ENCODE measurements at regions not wholly inside any gene's neighbourhood (a gene's known extent, or its start where the extent isn't known, plus 50 kb on each side); places are given as distances from the start of the nearest gene placed in this dataset.

DNA sequence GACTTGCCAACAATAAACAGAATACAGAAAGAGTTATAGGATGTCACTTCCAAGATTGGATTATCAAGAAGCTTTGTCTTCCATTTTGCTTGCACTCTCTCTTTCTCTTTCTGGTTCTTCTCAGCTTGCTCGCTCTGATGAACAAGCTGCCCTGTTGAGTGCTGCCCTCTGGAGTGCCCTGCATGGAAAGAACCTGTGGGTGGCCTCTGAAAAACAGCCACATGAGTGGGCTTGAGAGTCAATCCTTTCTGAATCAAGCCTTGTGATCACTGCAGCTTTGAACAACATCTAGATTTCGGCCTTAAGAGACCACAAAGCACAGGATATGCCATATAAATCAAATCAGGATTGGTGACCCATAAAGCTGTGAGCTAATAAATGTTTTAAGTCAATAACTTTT, 185.1 kb downstream of the KIF2B start:
- no peak for TF ChIP-seq EZH2 (IDR thresholded peaks at IDR 0.05; ENCODE audit: borderline replicate concordance, low read length)
- TF ChIP-seq, protein P1, sequence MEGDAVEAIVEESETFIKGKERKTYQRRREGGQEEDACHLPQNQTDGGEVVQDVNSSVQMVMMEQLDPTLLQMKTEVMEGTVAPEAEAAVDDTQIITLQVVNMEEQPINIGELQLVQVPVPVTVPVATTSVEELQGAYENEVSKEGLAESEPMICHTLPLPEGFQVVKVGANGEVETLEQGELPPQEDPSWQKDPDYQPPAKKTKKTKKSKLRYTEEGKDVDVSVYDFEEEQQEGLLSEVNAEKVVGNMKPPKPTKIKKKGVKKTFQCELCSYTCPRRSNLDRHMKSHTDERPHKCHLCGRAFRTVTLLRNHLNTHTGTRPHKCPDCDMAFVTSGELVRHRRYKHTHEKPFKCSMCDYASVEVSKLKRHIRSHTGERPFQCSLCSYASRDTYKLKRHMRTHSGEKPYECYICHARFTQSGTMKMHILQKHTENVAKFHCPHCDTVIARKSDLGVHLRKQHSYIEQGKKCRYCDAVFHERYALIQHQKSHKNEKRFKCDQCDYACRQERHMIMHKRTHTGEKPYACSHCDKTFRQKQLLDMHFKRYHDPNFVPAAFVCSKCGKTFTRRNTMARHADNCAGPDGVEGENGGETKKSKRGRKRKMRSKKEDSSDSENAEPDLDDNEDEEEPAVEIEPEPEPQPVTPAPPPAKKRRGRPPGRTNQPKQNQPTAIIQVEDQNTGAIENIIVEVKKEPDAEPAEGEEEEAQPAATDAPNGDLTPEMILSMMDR (IDR thresholded peaks at IDR 0.05; ENCODE audit: low read length), result no peak

All from OCI-LY1 (cell line).